NB4 (cell line): ENCODE measurements at regions not wholly inside any gene's neighbourhood (a gene's known extent, or its start where the extent isn't known, plus 50 kb on each side); places are given as distances from the start of the nearest gene placed in this dataset.

Experiments
- DNase-seq: peaks from one replicate; pipeline ENCODE4 v3.0.0; 2010; ENCODE audit warnings: low read depth
- H3K4me3 ChIP-seq: one replicate; pipeline ENCODE4 v1.5.1; 2011; ENCODE audit warnings: mild to moderate bottlenecking, low read depth, low read length, moderate library complexity
- CTCF ChIP-seq: IDR thresholded peaks from one replicate; pipeline ENCODE4 v1.5.1; 2012; ENCODE audit warnings: low read depth, low read length
- MAX ChIP-seq: IDR thresholded peaks from 2 replicates; pipeline ENCODE4 v1.6.1; 2011; ENCODE audit warnings: low read depth, low read length
- MYC ChIP-seq: IDR thresholded peaks from 2 replicates; pipeline ENCODE4 v1.6.1; 2011; ENCODE audit warnings: low read depth, low read length
- POLR2A ChIP-seq: IDR thresholded peaks from 2 replicates; pipeline ENCODE4 v1.6.1; 2011; ENCODE audit warnings: mild to moderate bottlenecking; ENCODE audit not compliant: insufficient read length; ENCODE audit errors: extremely low read depth

- no peak overlapping the region for H3K4me3 ChIP-seq
- DNase-seq: no peak
- TF ChIP-seq MYC: no peak
- TF ChIP-seq CTCF: no peak
- no peak for TF ChIP-seq POLR2A
- TF ChIP-seq MAX: no peak
Observed at GRCh38 chr13:110794209-110794608, 80.7 kb downstream of the ING1 start.

GRCh38 chr13:110797230-110797877, 83.9 kb downstream of the ING1 start:
- TF ChIP-seq POLR2A: no peak
- no peak overlapping the region for H3K4me3 ChIP-seq
- DNase-seq: no peak

- no peak for TF ChIP-seq MYC
- no peak for TF ChIP-seq CTCF
- no peak for TF ChIP-seq POLR2A
- TF ChIP-seq MAX: no peak
- DNase-seq: no peak
- no peak overlapping the region for H3K4me3 ChIP-seq
Observed at GRCh38 chr13:110798081-110798994, 84.8 kb downstream of the ING1 start.

- no peak overlapping the region for H3K4me3 ChIP-seq
- TF ChIP-seq POLR2A (no peak), MAX (no peak), MYC (no peak), CTCF (no peak)
- DNase-seq: no peak
Observed at GRCh38 chr13:110799246-110800236, 86.0 kb downstream of the ING1 start.

- no peak overlapping the region for H3K4me3 ChIP-seq
- DNase-seq: peak; percentile 32
- TF ChIP-seq MAX: no peak
- no peak for TF ChIP-seq POLR2A
- no peak for TF ChIP-seq MYC
- no peak for TF ChIP-seq CTCF
Observed at GRCh38 chr13:110801044-110801443, 87.5 kb downstream of the ING1 start.
